Endothelial cell of umbilical vein (primary cell): ENCODE measurements at regions not wholly inside any gene's neighbourhood (a gene's known extent, or its start where the extent isn't known, plus 50 kb on each side); places are given as distances from the start of the nearest gene placed in this dataset.

Source experiments
- BruUV-seq: library from RNA; stranded (reverse); fragments of 400-500 nt; replicated peaks from 2 replicates; lab custom pipeline; 2021; lab: Mats Ljungman, UMichigan
- CTCF ChIA-PET: fragments of 300-600, 350-600 bp; sonication (Branson Sonifier 250); formaldehyde crosslinking; loops from one replicate; lab custom pipeline; 2021; ENCODE audit warnings: antibody characterized with exemption, inconsistent platforms; lab: Charles Lee
- POLR2A ChIA-PET: fragments of 300-600, 350-600 bp; sonication (Branson Sonifier 250); formaldehyde crosslinking; loops from one replicate; lab custom pipeline; 2021; ENCODE audit warnings: antibody characterized with exemption, inconsistent platforms; lab: Charles Lee
- DNase-seq: peaks from one replicate; pipeline ENCODE4 v3.0.0-alpha.2; 2011; ENCODE audit warnings: low read depth, low spot score
- FAIRE-seq: peaks from 2 replicates; lab custom pipeline; 2011; peaks lifted over from hg19 to GRCh38; lab: Jason Lieb, UNC
- H2AFZ ChIP-seq: 2 replicates; pipeline ENCODE4 v1.6.0; 2012; ENCODE audit warnings: low read depth, low read length, control low read depth, inconsistent platforms
- H3K27ac ChIP-seq: 2 replicates; pipeline ENCODE4 v1.5.1; 2011; ENCODE audit warnings: low read depth, mild to moderate bottlenecking, control low read depth, low read length, moderate library complexity; ENCODE audit not compliant: insufficient read depth
- H3K27me3 ChIP-seq, 2 experiments: 2 replicates each; pipeline versions ENCODE4 v1.6.0 to v1.6.1; 2011; ENCODE audit warnings: low read length in 2 of 2, mixed read lengths in 1 of 2; ENCODE audit not compliant: control insufficient read depth in 2 of 2, insufficient read depth in 2 of 2
- H3K36me3 ChIP-seq, 2 experiments: 2 replicates in 1 of 2; 3 replicates in 1 of 2; pipeline ENCODE4 v1.5.1; 2011; ENCODE audit warnings: low read length in 2 of 2, mild to moderate bottlenecking in 1 of 2, moderate library complexity in 1 of 2; ENCODE audit not compliant: control insufficient read depth in 2 of 2, insufficient read depth in 2 of 2; ENCODE audit errors: extremely low read depth in 1 of 2
- H3K4me1 ChIP-seq: 3 replicates; pipeline ENCODE4 v1.5.1; 2011; ENCODE audit warnings: mild to moderate bottlenecking, low read length; ENCODE audit not compliant: control insufficient read depth, insufficient read depth; ENCODE audit errors: extremely low read depth
- H3K4me2 ChIP-seq: 2 replicates; pipeline ENCODE4 v1.6.1; 2011; ENCODE audit warnings: low read length, control low read depth, mixed read lengths; ENCODE audit not compliant: insufficient read depth
- H3K4me3 ChIP-seq, 3 experiments: fragments of 200-600 bp in 1 of 3; sonication (generic), shearing (Covaris generic) in 1 of 3; replicated peaks in 1 of 3; 2 replicates each; pipeline ENCODE4 v1.5.1; 2011 to 2016; ENCODE audit warnings: control low read depth in 3 of 3, low read length in 3 of 3, mild to moderate bottlenecking in 2 of 3, inconsistent platforms in 1 of 3, low read depth in 1 of 3, moderate library complexity in 1 of 3; ENCODE audit not compliant: insufficient read depth in 1 of 3
- H3K79me2 ChIP-seq: 2 replicates; pipeline ENCODE4 v1.6.0; 2012; ENCODE audit warnings: low read length, inconsistent platforms; ENCODE audit not compliant: control insufficient read depth, insufficient read depth
- H3K9ac ChIP-seq: replicated peaks from 2 replicates; pipeline ENCODE3; 2011; ENCODE audit warnings: low read length, control low read depth; ENCODE audit not compliant: insufficient read depth; ENCODE audit errors: extremely low read depth
- H3K9me1 ChIP-seq: replicated peaks from 3 replicates; pipeline ENCODE4 v1.6.0; 2011; ENCODE audit warnings: mild to moderate bottlenecking, low read length; ENCODE audit not compliant: control insufficient read depth, insufficient read depth; ENCODE audit errors: extremely low read depth
- H3K9me3 ChIP-seq: replicated peaks from 2 replicates; pipeline ENCODE4 v1.5.1; 2012; ENCODE audit warnings: low read length, inconsistent platforms; ENCODE audit not compliant: control insufficient read depth, insufficient read depth
- H4K20me1 ChIP-seq: replicated peaks from 2 replicates; pipeline ENCODE3; 2011; ENCODE audit warnings: mild to moderate bottlenecking, low read length; ENCODE audit not compliant: control insufficient read depth, insufficient read depth; ENCODE audit errors: extremely low read depth
- CTCF ChIP-seq, 2 donors: IDR thresholded peaks; 1 replicate in 1 of 2; 2 replicates in 1 of 2; pipeline ENCODE4 v1.5.1; 2011; ENCODE audit warnings: low read length in 2 of 2, mild to moderate bottlenecking in 2 of 2, moderate library complexity in 2 of 2, control low read depth in 1 of 2, inconsistent platforms in 1 of 2, low read depth in 1 of 2; ENCODE audit not compliant: insufficient read depth in 1 of 2; ENCODE audit errors: extremely low read depth in 1 of 2
- EZH2 ChIP-seq: IDR thresholded peaks from 2 replicates; pipeline ENCODE4 v1.6.1; 2012; ENCODE audit warnings: borderline replicate concordance, low read depth, mild to moderate bottlenecking, moderate library complexity, low read length, inconsistent platforms; ENCODE audit not compliant: severe bottlenecking
- FOS ChIP-seq: IDR thresholded peaks from 2 replicates; pipeline ENCODE4 v1.6.1; 2011; ENCODE audit warnings: mild to moderate bottlenecking, low read length, moderate library complexity, borderline replicate concordance; ENCODE audit not compliant: insufficient read depth
- GATA2 ChIP-seq: IDR thresholded peaks from 2 replicates; pipeline ENCODE4 v1.7.0; 2011; ENCODE audit warnings: low read depth, mild to moderate bottlenecking, moderate library complexity, mixed read lengths, low read length; ENCODE audit not compliant: insufficient read length, insufficient read depth
- JUN ChIP-seq: IDR thresholded peaks from 2 replicates; pipeline ENCODE4 v1.6.1; 2011; ENCODE audit warnings: borderline replicate concordance, low read depth; ENCODE audit not compliant: insufficient read length, insufficient read depth
- MAX ChIP-seq: IDR thresholded peaks from 2 replicates; pipeline ENCODE4 v1.6.1; 2011; ENCODE audit not compliant: insufficient read depth, insufficient read length
- MYC ChIP-seq: IDR thresholded peaks from one replicate; pipeline ENCODE4 v1.6.1; 2011; ENCODE audit warnings: mild to moderate bottlenecking, low read depth, low read length
- POLR2A ChIP-seq: IDR thresholded peaks from 2 replicates; pipeline ENCODE4 v1.6.1; 2012; ENCODE audit warnings: low read depth, mild to moderate bottlenecking, control low read depth, low read length
- POLR2AphosphoS5 ChIP-seq: IDR thresholded peaks from 2 replicates; pipeline ENCODE4 v1.6.1; 2012; ENCODE audit warnings: low read depth, mild to moderate bottlenecking, control low read depth, low read length, moderate library complexity; ENCODE audit not compliant: insufficient read depth
- dilution Hi-C: fragments of 300-500 bp; cut with MboI; formaldehyde crosslinking; loops from one replicate; pipeline ENCODE4 v1.15.0; 2019; ENCODE audit warnings: low sequenced_read_pairs; ENCODE audit not compliant: extremely low pct_ligation_motif_present
- intact Hi-C: fragments of 100-400 bp; cut with micrococcal nuclease; formaldehyde crosslinking; loops from one replicate; pipeline ENCODE4 v1.10.0; 2022

- Histone ChIP-seq H3K4me1 (no peaks in the 10 kb centered on the region), H3K36me3 (no peaks in the 10 kb centered on the region), H3K9ac (no peak overlapping the region), H3K9me3 (no peaks in the 10 kb centered on the region), H3K4me2 (no peak overlapping the region), H3K4me3 (no peak overlapping the region), H3K27me3 (no peaks in the 10 kb centered on the region), H3K27ac (no peak overlapping the region), H3K79me2 (no peaks in the 10 kb centered on the region), H2AFZ (no peak overlapping the region), H3K9me1 (no peaks in the 10 kb centered on the region), H4K20me1 (no peaks in the 10 kb centered on the region)
- intact Hi-C loops (no loop called here), dilution Hi-C loops (no loop called here)
- FAIRE-seq (no peak), DNase-seq (no peak)
- ChIA-PET CTCF (no interaction called here), POLR2A (no interaction called here)
- BruUV-seq, result no TSS peak
- TF ChIP-seq CTCF (IDR thresholded peaks at IDR 0.05; ENCODE audit: extremely low read depth in 1 of 2, insufficient read depth in 1 of 2, low read depth in 1 of 2, low read length in 2 of 2), result no peak
- TF ChIP-seq POLR2A, result no peak
- TF ChIP-seq FOS, result no peak
- no peak for TF ChIP-seq GATA2
- TF ChIP-seq POLR2AphosphoS5, result no peak
- TF ChIP-seq MYC, result no peak
- TF ChIP-seq JUN, result no peak
- TF ChIP-seq MAX, result no peak
- TF ChIP-seq EZH2, result no peak
These were observed 157.2 kb downstream of the SEC16B start for GRCh38 chr1:177812650-177813049.
